T-helper 1 cell treated with Interleukin-12 subunit alpha and Interleukin-12 subunit beta and Interleukin-4 antibody, amounts not matched to agents 30 μg/mL and 1 μg/mL, for 36 hours (primary cell): ENCODE measurements at regions not wholly inside any gene's neighbourhood (a gene's known extent, or its start where the extent isn't known, plus 50 kb on each side); places are given as distances from the start of the nearest gene placed in this dataset.

Experiments used
- H3K27ac Mint-ChIP-seq: one replicate; pipeline ENCODE4 v1.8.0; 2021; ENCODE audit warnings: mild to moderate bottlenecking, mixed read lengths
- H3K27me3 Mint-ChIP-seq: one replicate; pipeline ENCODE4 v1.8.0; 2021; ENCODE audit warnings: low read depth, mixed read lengths
- H3K36me3 Mint-ChIP-seq: one replicate; pipeline ENCODE4 v1.8.0; 2021; ENCODE audit warnings: low read depth, mixed read lengths
- H3K4me1 Mint-ChIP-seq: one replicate; pipeline ENCODE4 v1.8.0; 2021; ENCODE audit warnings: low read depth, mixed read lengths
- H3K4me3 Mint-ChIP-seq: one replicate; pipeline ENCODE4 v1.8.0; 2021; ENCODE audit warnings: mild to moderate bottlenecking, moderate library complexity, mixed read lengths
- H3K9me3 Mint-ChIP-seq: one replicate; pipeline ENCODE4 v1.8.0; 2021; ENCODE audit warnings: mixed read lengths

GRCh38 chr3:152218602-152219001 lies 50.1 kb upstream of the MBNL1 start:
- Mint-ChIP-seq H3K9me3 (no peaks in the 10 kb centered on the region), H3K4me1 (peaks cover 56% of the 10 kb centered on the region), H3K4me3 (peak overlapping the region; percentile 79), H3K36me3 (no peaks in the 10 kb centered on the region), H3K27me3 (no peaks in the 10 kb centered on the region), H3K27ac (peak overlapping the region; percentile 84)
